AG08396 (cell line): ENCODE measurements at regions not wholly inside any gene's neighbourhood (a gene's known extent, or its start where the extent isn't known, plus 50 kb on each side); places are given as distances from the start of the nearest gene placed in this dataset.

ENCODE experiments used
- DNase-seq: peaks from one replicate; pipeline ENCODE4 v3.0.0; 2012; ENCODE audit warnings: low spot score, mixed read lengths

DNA sequence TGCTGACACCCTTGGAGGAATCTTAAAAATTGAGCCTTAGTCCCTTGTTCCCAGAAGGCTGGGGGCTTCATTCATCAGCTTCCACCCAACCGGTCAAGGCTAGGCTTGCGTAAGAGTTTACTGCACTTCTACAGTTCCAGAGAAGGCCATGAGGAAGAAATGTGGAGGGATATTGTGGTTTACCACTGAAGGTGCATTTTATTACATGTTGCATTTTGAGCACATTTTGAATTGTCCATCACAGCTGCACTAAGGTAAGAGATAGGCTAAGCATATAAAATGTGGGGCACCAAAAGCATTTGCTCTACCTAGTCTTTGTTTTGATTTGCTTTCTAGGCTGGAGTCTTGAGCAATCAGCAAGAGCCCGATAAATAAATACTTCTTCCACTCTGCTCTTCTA lies 167.1 kb upstream of the PAPPA start:
- no peak for DNase-seq

DNA sequence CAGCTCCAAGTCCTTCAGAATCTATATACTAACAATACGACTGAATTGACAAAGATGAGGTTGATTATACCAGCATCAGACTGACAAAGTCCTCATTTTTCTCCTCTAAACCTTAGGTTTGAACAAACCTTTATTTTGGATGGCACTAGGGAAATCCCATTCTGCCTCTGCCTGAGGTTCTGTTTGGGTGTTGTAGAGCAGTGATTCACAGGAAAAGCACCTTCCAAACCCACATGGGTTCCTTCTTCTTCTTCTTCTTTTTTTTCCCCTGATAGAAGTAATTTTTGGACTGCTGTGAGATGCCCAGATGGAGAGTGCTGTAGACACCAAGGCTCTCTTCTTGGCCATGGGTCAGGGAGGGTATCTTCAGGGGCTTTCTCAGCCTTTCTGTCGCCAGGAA lies 164.9 kb upstream of the PAPPA start:
- DNase-seq: no peak

DNA sequence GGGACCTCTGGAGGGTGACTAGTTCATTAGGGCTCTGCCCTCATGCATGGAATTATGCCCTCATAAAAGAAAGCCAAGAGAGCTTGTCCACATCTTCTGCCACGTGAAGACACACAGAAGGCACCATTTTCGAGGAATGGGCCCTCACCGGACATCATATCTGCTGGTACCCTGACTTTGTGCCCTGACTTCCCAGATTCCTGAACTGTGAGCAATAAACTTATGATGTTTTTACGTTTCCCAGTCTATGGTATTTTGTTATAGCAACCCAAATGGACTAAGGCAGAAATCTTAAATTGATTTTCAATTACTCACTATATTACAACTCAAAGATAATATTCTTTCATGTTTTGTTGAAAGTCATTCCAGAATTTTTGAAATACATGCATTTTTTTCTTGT lies 163.8 kb upstream of the PAPPA start:
- no peak for DNase-seq

DNA sequence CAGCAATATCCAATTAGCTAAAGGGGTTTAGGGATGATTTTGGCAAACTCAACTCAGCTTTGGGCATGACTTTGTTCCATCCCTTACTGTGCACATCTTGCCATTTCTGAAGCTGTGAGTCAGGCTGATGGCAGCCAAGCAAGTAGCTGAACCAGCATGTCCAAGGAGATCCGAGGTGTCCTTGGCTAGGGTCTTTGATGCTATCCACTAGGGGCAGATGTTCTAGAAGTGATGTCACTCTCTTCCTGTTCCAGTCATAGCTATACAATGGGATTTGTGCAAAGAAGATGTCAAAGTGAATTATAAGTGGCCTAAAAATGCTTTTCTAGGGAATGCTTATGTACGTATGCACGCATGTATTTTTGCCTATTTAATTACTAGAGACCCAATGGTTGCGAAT lies 160.8 kb upstream of the PAPPA start:
- no peak for DNase-seq

DNA sequence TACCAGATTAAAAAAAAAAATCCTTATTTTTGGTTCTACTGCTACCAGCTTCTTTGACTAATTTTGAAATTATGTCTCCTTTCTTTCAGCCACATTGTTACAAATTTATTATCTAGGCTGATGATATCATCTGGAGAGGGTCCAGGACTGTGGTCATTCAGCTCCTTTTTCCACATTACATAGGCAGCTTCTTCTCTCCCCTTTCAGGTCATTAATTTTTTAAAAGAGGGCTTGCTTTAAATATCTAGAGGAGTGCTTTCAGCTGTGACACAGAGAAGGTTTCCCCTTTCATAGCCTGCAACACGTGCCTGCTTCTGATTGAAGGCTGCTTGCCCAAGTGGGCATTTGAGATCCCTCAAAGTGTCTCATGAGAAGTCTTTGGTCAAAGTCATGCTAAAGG lies 155.7 kb upstream of the PAPPA start:
- DNase-seq: no peak

DNA sequence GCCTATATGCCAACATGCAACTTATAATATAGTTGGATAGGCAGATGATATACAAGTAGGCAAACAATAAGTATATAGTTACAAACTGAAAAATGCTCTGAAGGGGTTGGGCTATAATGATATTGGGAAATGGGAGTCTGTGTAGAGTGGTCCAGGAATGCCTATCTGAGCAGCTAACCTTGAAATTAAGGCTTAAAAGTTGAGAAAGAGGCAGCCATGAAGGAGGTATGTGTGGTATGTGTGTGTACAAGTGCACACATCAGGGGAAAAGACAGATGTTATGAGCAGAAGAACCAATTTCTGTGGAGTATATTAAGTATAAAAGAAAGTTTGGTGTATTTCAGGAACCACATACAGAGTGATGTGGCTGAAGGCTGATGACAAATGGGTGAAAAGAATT lies 154.9 kb upstream of the PAPPA start:
- no peak for DNase-seq

DNA sequence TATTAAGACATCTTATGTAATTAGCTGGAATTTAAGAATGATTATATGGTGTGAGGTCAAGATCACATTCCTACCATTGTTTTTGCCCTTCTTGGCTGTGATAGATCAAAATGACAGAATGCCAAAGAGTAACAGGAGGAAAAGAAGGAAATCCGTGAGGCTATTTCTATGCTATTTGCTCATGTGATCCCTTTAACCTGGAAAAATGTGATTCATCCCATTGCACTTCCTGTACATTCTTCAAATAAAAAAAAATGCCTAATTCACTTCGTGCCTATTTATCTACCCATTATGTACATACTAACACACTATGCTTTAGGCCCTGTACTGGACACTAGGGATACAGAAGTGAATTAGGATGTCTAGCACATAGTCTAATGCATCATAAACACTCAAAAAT lies 154.1 kb upstream of the PAPPA start:
- DNase-seq: no peak

DNA sequence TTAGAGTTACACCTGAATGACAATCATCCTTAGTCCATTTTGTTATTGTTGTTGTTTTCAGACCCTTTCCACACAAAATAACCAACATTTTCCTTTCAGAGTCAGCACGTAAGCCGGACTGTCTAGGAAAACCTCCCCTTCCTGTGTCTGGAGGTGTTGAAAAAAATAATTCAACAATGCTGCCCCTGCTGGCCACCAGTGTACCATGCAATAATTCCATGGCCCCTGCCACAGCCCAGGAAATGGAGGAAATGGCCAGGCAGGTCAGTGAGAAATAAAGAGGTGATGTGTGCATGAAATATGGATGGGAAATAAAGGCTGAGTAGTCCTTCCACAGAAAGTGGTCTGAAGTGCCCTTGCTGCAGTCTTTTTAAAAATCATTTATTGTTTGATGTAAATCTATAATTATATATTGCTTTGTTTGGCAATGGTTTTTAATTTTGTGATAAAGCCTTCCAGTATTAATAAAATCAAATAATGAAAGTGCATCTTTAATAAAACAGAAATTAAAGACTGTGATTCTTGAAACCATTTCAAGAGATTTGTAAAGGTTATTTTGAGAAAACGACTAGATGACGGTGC lies 152.8 kb upstream of the PAPPA start:
- no peak for DNase-seq

DNA sequence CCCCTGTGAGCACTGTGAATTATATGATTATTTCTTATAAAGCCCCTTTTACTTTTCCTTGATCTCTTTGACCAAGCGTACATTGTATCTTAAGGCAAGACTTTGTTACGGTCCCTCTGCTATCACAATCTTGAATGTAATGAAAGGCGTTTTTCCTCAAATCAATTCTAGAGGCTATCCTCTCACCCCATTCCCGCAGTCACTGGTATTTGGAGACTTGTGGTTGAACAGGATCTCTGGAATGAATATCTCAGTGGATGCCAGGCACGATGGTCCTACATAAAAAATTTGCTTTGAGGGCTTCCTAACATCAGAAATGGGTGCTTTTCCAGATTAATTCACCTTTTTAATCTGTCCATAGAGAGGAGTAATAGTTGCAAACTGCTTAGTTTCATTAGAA lies 151.4 kb upstream of the PAPPA start:
- DNase-seq: no peak

DNA sequence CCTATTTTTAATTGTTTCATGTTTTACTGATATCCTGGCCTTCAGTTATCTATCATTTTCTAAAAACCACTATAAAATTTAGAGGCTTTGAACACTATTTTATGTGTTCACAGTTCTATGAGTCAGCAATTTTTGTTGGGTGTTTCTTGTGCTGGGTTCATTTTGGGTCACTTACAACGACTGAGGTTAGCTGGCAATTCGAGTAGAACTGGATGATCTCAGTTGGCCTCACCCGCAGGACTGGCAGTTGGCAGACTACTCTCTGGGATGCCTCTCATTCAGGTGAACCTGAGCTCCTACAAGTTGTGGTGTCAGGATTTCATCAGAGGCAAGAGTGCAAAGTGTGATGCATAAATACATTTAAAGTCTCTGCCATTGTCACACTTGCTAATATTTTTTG lies 151.0 kb upstream of the PAPPA start:
- no peak for DNase-seq

DNA sequence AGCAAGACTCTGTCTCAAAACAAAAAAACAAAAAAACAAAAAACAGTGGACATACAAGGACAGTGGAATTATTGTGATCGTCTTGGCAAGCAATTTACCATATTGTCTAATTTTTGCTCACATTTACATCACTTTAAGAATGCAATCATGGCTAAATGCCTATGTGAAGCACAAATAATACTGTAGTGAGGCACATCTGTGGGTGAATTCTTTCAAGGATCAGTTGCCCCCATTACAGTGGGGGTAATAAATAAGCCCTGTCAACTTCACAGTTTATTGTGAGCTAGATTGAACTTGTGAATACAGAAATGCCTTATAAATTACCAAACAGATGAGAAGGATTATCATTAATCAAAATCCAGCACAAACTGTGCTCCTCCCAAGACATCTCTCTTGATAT lies 150.2 kb upstream of the PAPPA start:
- DNase-seq: no peak

DNA sequence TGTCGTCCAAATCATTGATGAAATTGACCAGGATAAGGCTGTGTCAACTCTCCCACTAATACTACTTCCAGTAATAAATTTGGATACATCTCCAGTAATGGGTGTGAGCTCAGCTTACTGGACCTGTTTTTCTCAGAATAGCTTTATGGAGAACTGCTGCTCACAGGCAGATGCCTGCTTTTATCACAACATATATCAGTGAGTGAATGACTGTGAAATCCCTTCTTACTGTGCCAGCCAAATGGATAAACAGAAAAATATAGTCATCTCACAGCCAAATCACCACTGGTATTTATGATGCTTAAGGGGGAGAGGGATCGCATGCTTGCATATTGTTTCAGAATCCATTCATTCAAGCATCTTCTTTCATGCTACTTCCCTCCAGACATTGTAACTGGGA lies 148.4 kb upstream of the PAPPA start:
- DNase-seq: no peak

DNA sequence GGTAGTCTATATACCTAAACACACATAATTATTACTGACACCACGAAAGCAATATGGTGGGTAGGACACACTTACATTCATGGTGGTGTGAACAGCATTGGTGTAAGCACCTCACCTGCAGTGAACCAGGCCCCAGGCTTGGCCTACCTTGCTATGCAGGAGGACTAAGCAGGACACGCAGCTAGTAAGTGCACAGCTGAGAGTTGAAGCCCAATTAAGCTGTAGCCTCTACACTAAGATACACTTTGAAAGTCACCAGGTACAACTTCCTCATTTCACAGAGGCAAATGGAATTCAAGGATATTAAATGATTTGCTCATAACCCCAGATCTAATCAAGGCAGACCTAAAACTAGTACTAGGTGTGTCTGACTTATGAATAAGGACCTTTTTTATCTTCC lies 145.8 kb upstream of the PAPPA start:
- DNase-seq: no peak

DNA sequence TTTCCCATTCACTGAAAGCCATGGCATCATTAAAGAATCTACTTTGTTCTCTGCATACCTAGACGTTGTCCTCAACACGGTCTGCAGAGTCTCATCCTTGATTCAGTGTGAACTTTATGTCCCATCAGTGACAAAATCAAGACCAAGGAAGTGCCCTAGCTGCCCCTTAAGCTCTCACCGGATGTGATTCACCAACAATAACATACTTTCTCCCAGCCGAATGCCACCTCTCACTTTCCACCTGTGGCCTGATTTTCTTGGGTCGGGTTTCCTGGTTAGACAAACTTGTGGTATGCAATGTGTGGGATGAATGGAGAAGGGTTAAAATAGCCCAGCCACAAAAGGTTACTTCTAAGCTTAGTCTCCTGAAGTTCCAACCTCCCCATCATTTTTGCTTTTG lies 145.3 kb upstream of the PAPPA start:
- DNase-seq: no peak

DNA sequence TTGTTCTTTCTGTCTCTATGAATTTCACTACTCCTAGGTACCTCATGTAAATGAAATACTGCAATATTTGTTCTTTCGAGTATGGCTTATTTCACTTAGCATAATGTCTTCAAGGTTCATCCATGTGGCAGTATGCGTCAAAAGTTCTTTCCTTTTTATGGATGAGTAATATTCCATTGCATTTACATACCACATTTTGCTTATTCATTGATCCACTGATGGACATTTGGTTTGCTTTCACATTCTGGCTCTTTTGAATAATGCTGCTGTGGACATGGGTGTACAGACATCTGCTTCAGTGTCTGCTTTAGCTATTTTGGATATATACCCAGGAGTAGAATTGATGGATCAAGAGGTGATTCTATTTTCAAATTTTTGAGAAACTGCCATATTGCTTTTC lies 144.2 kb upstream of the PAPPA start:
- DNase-seq: no peak

DNA sequence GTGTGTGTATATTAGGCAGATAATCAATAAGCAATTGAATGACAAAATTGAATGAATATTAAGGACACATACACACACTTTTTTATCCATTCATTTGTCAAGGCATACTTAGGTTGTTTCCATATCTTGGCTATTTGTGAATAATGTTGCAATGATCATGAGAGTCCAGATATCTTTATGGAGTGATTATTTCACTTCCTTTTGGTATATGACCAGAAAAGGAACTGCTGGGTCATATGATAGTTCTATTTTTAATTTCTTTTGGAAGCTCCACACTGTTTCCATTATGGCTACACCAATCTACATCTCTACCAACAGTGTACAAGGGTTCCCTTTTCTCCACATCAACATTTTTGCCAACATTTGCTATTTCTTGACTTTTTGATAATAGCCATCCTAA lies 137.7 kb upstream of the PAPPA start:
- no peak for DNase-seq

DNA sequence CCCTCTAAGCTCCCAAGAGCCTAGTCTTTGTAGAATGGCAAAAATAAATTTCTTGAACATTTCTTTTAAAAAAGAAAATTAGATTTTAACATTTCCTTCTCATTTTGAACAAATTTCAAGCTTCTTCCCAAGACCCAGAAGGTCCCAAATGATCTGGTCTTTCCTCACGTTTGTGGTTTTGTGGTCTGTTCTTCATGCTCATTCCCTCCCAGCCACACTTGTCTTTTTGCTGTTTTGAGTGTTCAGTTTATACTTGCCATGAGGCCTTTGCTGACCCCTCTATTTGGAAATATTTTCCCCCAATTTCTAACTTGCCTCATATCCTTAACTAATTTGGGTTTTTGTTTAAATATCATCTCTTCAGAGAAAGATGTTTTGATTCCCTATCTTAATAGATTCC lies 133.4 kb upstream of the PAPPA start:
- DNase-seq: no peak

DNA sequence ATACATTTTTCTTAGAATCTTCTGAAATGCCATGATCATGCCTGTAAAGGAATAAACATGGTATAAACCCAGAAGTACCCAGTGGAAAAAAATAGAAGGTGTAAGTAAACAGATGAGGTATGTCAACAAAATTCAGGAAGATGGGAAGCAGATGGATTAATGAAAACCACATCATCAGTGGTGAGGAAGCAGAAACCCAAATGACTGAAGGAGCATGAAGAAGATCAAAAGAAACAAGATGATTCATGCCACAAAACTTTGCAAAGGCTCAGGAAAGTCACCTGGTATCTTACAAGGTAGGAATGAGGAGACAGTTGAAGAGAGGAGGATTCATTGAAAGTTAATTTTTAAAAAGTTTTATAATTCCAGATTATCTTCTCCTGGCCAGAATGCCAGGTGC lies 132.8 kb upstream of the PAPPA start:
- no peak for DNase-seq

DNA sequence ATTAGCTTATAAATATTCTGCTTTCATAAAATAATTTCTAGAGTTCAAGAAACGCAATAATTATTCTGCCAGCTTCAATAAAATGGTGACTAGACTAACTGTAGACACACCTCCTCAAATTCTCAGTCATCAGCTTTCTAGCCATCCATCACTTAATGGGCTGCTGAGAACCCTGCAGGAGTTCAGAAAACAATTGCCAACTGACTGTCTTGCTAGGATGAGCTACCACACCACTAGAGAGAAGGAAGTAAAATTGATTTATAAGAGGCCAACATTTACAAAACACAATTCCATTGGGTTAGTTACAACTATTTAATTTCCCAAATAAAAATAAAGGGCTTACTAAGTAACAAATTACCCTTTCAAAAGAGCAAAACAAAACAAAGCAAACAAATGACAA lies 126.5 kb upstream of the PAPPA start:
- DNase-seq: no peak

DNA sequence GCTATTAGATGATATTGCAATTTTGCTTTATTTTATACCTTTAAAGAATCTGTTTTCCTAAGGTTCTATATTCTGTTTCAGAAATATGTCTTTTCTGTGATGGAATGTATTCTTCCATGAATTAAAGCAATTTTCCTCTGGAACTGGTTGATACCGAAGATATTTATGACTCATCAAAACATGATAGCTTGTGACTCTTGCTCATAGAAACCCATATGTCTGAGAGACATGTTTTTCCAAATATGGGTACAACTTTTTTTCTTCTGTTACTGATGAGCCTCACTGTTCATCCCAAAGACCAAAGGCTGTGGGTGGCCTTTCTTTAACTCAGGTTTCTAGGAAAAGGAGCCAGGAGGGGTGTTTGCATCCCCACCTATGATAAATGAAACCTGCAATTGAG lies 126.1 kb upstream of the PAPPA start:
- peak; percentile 33 for DNase-seq

DNA sequence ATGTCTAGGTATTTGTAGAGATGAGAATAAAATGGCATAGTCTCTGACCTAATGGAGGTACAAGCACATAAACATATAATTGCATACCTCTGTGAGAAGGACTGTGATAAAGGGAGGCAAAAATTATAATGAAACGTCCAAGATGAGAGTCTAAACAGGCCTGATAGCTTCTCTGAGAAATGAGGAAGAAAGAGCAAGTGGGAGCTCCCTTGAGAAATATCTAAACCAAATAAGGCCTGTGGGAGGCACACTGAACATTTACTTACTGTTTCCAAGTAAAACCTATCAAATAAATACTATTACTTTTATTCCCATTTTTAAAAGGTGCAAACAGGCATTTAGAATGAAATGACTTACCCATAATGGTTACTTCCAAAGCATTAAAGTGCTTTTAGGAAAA lies 125.6 kb upstream of the PAPPA start:
- DNase-seq: peak; percentile 5

DNA sequence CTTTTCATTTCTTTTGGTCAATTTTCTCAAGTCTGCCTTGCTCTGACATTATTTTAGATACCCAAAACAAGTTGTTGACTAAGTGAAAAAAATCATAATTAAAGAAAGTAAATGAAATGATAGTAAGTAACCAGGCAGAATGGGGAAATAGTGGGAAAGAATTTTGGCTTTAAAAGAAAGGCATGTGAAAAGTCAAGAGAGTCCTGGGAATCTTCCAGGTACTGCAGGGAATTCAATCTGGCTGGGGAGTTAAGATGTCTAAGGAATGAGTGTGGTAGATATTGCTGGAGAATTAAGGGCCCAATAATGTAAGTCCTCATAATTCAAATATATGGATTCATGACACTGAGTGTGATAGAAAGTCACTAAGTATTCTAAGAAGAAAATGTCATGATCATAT lies 123.1 kb upstream of the PAPPA start:
- no peak for DNase-seq

DNA sequence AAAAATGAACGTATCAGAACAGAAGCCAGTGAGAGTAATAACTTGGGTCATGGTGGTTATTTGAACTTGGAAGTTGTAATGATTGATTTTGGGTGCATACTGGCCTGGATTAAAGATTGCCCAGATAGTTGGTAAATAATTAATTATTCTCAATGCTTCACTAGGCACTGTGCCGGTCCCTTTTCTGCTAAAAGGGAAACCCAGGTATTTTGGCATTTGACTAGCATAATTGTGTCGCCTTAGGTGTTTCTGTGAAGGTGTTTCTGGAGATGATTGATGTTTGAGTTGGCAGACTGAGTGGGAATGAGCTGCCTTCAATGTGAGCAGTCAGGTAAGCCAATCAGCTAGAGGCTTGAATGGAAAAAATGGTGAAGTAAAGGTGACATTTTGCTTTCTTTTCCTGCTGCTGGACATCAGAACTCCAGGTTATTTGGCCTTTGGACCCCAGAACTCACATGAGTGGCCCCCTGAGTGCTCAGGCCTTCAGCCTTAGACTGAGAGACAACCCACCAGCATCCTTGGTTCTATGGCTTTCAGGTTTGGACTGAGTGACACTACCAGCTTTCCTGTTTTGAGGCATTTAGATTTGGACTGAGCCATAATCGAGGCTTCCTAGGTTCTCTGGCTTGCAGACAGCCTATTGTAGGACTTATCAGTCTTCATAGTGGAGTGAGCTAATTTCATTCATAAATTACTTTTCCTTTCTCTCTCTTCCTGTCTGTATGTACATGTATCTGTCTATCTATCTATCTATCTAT lies 120.7 kb upstream of the PAPPA start:
- DNase-seq: no peak

DNA sequence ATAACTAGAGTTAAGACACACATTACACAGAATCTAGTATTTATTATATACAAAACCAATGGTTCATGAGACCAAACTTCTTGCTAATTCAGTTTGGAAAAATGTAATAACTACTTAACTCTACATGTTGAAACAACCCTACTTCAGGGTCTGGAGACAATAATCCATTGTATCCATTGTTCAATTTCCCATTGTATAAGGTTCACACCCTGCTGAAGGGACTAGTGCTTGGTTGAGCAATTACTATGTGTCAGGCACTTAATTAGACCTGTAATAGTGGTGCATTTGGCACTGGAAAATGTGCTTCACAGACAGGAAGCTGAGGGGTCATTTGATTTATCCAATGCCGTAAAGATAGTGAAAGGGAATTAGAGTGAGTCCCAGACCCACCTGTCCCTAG lies 114.3 kb upstream of the PAPPA start:
- no peak for DNase-seq
